Prostate gland (tissue), 2 donors: ENCODE measurements at regions not wholly inside any gene's neighbourhood (a gene's known extent, or its start where the extent isn't known, plus 50 kb on each side); places are given as distances from the start of the nearest gene placed in this dataset.

Experiments used
- CTCF ChIP-seq, 4 experiments: fragments of 200-600 bp in 2 of 4; fragments of 450-650 bp in 2 of 4; sonication (generic) in 2 of 4; IDR thresholded peaks; 1 replicate in 3 of 4; 2 replicates in 1 of 4; pipeline ENCODE4 v1.5.1; 2016 to 2019; ENCODE audit warnings: antibody characterized with exemption in 4 of 4, mild to moderate bottlenecking in 2 of 4, moderate library complexity in 2 of 4
- POLR2A ChIP-seq: fragments of 450-650 bp; IDR thresholded peaks from one replicate; pipeline ENCODE4 v1.6.1; 2016; ENCODE audit warnings: antibody characterized with exemption, mild to moderate bottlenecking

- TF ChIP-seq CTCF (IDR thresholded peaks at IDR 0.05) (no peak), POLR2A (no peak)
These were observed 335.2 kb downstream of the CDC5L start for GRCh38 chr6:44722736-44723135.
